DOHH2 (cell line): ENCODE measurements at regions not wholly inside any gene's neighbourhood (a gene's known extent, or its start where the extent isn't known, plus 50 kb on each side); places are given as distances from the start of the nearest gene placed in this dataset.

Source experiments
- EZH2phosphoT487 ChIP-seq: fragments of 200-600 bp; sonication (generic); IDR thresholded peaks from 2 replicates; pipeline ENCODE4 v1.6.1; 2017; ENCODE audit warnings: borderline replicate concordance, mild to moderate bottlenecking, antibody characterized with exemption, low read length, moderate library complexity, mixed read lengths
- TF ChIP-seq, protein P1 (sequence below): fragments of 200-600 bp; sonication (generic); IDR thresholded peaks from one replicate; pipeline ENCODE4 v1.5.1; 2014; ENCODE audit warnings: antibody characterized with exemption, mild to moderate bottlenecking, low read depth, low read length; ENCODE audit not compliant: poor library complexity, severe bottlenecking

DNA sequence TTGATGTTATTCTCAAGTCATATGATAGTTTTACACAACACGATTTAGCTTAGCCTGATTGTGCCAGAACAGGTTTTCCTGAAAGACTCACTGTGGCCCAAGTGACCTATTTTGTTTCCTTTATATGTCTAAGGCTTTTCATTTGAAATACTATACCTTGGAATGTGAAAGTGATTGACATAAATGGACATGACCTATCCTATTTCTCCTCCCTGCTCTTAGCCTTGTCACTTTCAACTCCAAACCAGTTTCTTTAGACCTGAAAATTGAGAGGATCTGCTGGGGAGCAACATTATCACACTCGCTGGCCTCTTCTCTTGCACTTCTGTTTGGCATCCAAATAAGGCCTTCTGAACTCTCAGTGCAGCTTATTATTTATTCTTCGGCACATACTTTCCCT is 496.8 kb downstream of the MAT2B start:
- TF ChIP-seq, protein P1, sequence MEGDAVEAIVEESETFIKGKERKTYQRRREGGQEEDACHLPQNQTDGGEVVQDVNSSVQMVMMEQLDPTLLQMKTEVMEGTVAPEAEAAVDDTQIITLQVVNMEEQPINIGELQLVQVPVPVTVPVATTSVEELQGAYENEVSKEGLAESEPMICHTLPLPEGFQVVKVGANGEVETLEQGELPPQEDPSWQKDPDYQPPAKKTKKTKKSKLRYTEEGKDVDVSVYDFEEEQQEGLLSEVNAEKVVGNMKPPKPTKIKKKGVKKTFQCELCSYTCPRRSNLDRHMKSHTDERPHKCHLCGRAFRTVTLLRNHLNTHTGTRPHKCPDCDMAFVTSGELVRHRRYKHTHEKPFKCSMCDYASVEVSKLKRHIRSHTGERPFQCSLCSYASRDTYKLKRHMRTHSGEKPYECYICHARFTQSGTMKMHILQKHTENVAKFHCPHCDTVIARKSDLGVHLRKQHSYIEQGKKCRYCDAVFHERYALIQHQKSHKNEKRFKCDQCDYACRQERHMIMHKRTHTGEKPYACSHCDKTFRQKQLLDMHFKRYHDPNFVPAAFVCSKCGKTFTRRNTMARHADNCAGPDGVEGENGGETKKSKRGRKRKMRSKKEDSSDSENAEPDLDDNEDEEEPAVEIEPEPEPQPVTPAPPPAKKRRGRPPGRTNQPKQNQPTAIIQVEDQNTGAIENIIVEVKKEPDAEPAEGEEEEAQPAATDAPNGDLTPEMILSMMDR: no peak
- TF ChIP-seq EZH2phosphoT487: no peak
